ENCODE measurements at regions not wholly inside any gene's neighbourhood (a gene's known extent, or its start where the extent isn't known, plus 50 kb on each side); places are given as distances from the start of the nearest gene placed in this dataset.

DNA sequence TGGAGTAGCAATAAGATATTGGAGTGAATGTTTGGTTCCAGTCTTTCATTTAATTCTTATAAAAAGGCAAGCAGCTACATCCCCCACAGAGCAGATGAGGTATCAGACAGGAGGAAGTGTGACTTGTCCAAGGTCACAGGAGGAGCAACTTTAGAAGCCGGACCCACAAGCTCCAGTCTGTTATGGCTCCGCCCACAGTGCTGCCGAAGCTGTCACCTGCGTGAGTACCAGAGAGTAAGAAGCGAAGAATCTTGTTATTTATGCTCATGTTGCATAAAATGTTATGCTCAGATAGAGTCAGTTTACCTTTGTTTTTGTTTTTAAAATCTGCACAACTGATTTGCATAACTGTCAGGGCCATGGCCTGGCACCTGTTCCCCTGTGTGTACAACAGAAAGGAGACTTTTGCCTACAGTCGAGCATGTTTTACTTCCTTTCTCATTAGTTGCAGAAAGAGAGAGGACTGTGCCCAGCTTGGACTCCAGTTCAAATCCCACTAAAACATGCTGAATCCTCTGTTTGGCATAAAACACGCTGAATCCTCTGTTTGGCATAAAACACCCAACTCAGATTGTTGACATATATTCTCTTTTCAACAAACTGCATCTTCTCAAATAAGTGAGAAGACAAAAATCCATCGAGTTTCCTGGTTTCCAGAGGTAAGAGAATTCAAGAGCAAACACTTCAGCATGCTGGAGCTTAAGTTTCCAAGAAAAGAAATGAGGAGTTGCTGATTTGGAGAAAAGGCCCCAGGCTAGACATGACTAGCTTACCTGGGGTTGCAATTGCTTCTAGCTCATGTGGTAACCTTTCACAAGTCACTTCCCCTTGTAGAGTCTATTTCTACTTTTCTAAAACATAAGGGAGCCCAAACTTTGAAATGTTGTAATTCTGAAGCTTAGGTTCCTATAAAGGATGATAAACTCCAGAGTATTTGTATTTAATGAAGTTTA lies 409.8 kb upstream of the ZMIZ1 start:
- H3K27ac ChIP-seq: no peak overlapping the region
- no peaks in the 10 kb centered on the region for H3K36me3 ChIP-seq (replicated peaks)
- in situ Hi-C loops (cut with HindIII; ENCODE audit: low pct_ligation_motif_present, low sequenced_read_pairs): no loop called here
- TF ChIP-seq, protein P1, sequence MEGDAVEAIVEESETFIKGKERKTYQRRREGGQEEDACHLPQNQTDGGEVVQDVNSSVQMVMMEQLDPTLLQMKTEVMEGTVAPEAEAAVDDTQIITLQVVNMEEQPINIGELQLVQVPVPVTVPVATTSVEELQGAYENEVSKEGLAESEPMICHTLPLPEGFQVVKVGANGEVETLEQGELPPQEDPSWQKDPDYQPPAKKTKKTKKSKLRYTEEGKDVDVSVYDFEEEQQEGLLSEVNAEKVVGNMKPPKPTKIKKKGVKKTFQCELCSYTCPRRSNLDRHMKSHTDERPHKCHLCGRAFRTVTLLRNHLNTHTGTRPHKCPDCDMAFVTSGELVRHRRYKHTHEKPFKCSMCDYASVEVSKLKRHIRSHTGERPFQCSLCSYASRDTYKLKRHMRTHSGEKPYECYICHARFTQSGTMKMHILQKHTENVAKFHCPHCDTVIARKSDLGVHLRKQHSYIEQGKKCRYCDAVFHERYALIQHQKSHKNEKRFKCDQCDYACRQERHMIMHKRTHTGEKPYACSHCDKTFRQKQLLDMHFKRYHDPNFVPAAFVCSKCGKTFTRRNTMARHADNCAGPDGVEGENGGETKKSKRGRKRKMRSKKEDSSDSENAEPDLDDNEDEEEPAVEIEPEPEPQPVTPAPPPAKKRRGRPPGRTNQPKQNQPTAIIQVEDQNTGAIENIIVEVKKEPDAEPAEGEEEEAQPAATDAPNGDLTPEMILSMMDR (IDR thresholded peaks at IDR 0.05; ENCODE audit: low read depth, low read length, missing control alignments): no peak
- H3K27me3 ChIP-seq (replicated peaks): peaks cover 13% of the 10 kb centered on the region
- no peak for DNase-seq
- no peak overlapping the region for H3K4me3 ChIP-seq (ENCODE audit: low read depth, low read length)

DNA sequence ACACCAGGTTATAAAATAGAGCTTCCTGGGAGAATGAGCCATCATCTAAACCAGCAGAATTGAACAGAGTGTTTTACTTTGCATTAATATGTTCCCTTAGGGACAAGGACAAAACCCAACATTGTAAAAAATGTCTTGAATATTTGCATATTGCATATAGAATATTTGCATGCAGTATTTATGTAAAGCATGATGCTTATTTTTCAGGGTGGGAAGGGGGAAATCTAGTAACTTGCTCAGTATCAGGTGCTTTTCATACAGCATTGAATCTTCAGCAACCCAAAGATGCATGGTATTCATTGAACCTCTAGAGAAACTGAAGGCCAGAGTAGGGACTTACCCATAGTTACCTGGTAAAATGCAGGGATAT lies 409.2 kb upstream of the ZMIZ1 start:
- TF ChIP-seq, protein P1 (IDR thresholded peaks at IDR 0.05; ENCODE audit: low read depth, low read length, missing control alignments): no peak
- Histone ChIP-seq H3K27ac (no peak overlapping the region), H3K4me3 (ENCODE audit: low read depth, low read length) (no peak overlapping the region), H3K36me3 (replicated peaks) (no peaks in the 10 kb centered on the region), H3K27me3 (replicated peaks) (peaks cover 10% of the 10 kb centered on the region)
- no peak for DNase-seq
- in situ Hi-C loops (cut with HindIII; ENCODE audit: low pct_ligation_motif_present, low sequenced_read_pairs): no loop called here

DNA sequence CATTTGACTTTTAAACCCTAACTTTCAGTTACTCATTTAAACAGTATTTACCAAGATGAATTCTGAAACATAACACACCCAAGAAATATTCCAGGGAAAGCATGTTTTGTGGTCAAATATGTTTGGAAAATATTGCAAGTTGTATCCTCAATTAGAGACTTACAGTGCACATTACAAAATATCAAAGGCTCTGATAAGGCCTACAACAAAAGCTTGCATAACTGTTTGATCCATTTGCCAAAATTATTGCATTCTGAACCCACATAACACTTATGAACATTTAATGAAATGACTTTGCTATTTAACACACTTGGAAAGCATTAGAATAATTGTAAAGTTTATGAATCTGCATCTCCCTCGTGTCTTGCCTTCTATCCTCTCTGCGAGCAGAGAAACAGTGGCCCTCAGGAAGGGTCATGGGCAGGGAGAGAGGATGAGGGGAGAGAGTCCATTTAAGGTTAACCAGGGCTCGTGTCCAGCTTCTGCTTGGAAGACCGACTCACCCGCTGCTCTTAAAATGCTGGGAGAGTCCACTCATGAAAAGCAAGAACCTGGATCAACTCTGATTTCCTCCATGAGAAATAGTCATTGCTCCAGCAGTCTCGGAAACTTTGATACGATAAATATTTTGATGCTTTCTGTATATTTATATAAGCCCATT lies 408.2 kb upstream of the ZMIZ1 start:
- H3K27me3 ChIP-seq (replicated peaks): peaks cover 10% of the 10 kb centered on the region
- in situ Hi-C loops (cut with HindIII; ENCODE audit: low pct_ligation_motif_present, low sequenced_read_pairs): no loop called here
- no peak overlapping the region for H3K4me3 ChIP-seq (ENCODE audit: low read depth, low read length)
- no peak overlapping the region for H3K27ac ChIP-seq
- DNase-seq: no peak
- H3K36me3 ChIP-seq (replicated peaks): no peaks in the 10 kb centered on the region
- TF ChIP-seq, protein P1 (IDR thresholded peaks at IDR 0.05; ENCODE audit: low read depth, low read length, missing control alignments): no peak

DNA sequence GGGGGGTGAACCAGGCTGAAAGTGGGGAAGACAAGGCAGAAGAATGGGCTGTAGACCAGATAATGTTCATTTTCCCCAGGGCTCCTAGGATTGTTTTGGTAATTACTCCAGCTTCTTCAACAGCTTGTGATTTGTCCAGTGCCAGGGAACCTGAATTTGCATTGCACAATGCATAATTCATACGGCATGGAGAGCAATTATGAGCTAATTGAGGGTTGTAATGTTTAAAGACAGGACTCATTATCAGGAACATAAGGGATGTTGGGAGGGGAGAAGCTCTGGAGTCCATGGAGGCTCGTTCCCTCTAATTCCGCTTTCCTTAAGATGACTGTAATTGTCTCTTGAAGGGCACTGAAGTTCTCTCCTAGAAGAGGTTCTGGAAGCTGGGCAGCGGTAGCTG lies 405.0 kb upstream of the ZMIZ1 start:
- no peak for DNase-seq
- TF ChIP-seq, protein P1 (IDR thresholded peaks at IDR 0.05; ENCODE audit: low read depth, low read length, missing control alignments): no peak
- Histone ChIP-seq H3K36me3 (replicated peaks) (no peaks in the 10 kb centered on the region), H3K4me3 (ENCODE audit: low read depth, low read length) (no peak overlapping the region), H3K27me3 (replicated peaks) (peaks cover 15% of the 10 kb centered on the region), H3K27ac (no peak overlapping the region)
- in situ Hi-C loops (cut with HindIII; ENCODE audit: low pct_ligation_motif_present, low sequenced_read_pairs): no loop called here

DNA sequence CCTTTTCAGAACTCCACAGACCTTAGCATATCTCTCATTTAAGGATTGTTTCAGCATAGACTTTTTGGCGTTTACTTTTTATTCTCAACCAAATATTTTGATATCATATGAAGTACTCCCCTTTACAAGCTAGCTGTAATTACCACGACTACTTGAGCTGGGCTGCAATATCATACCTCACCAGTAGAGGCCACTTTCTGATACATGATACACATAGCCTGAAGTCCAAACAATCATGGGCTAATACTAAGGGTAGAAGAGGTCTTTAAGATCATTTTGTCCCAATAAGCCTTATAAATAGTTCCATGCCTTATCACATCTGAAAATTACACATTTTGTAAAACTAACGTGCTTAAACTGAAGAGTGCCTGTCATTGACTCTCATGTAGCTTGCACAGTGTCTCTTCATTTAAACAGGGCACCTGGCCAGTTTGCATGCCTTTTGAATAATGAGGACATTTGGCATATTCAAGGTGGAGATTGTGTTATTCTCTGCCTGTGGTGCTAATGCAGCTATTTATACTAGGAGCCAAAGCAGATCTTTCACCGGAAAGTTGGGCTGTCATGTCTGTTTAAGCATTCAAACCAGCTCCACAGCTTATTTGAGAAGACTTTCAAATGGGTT lies 403.7 kb upstream of the ZMIZ1 start:
- peak; percentile 27 for DNase-seq
- in situ Hi-C loops (cut with HindIII; ENCODE audit: low pct_ligation_motif_present, low sequenced_read_pairs): no loop called here

More for the DNA sequence above, 403.7 kb upstream of the ZMIZ1 start:
- Histone ChIP-seq H3K27ac (no peak overlapping the region), H3K4me3 (ENCODE audit: low read depth, low read length) (no peak overlapping the region), H3K27me3 (replicated peaks) (peaks cover 13% of the 10 kb centered on the region), H3K36me3 (replicated peaks) (no peaks in the 10 kb centered on the region)
- TF ChIP-seq, protein P1 (IDR thresholded peaks at IDR 0.05; ENCODE audit: low read depth, low read length, missing control alignments): peak; percentile 55

Measured in brain microvascular endothelial cell (primary cell).